HL-60 (cell line): ENCODE measurements at regions not wholly inside any gene's neighbourhood (a gene's known extent, or its start where the extent isn't known, plus 50 kb on each side); places are given as distances from the start of the nearest gene placed in this dataset.

ENCODE experiments used
- DNase-seq, 2 experiments: peaks; one replicate each; pipeline ENCODE4 v3.0.0-alpha.2; 2010 to 2020; ENCODE audit warnings: low read depth in 1 of 2, low spot score in 1 of 2
- H3K27ac ChIP-seq: fragments of 250-450 bp; sonication (Bioruptor Pico); replicated peaks from 2 replicates; pipeline ENCODE4 v1.5.1; 2020; ENCODE audit warnings: mild to moderate bottlenecking, moderate library complexity
- H3K27me3 ChIP-seq: fragments of 250-450 bp; sonication (Bioruptor Pico); 2 replicates; pipeline ENCODE4 v1.5.1; 2021; ENCODE audit warnings: mild to moderate bottlenecking, moderate library complexity; ENCODE audit not compliant: insufficient read depth, poor library complexity, severe bottlenecking
- H3K4me3 ChIP-seq: replicated peaks from 2 replicates; pipeline ENCODE4 v1.5.1; 2011; ENCODE audit warnings: mild to moderate bottlenecking, control low read depth, low read length; ENCODE audit not compliant: insufficient read depth
- GABPA ChIP-seq: IDR thresholded peaks from 2 replicates; pipeline ENCODE4 v1.6.1; 2012; ENCODE audit warnings: low read depth
- POLR2AphosphoS5 ChIP-seq: IDR thresholded peaks from 2 replicates; pipeline ENCODE4 v1.6.1; 2012; ENCODE audit warnings: low read depth
- REST ChIP-seq: IDR thresholded peaks from 2 replicates; pipeline ENCODE4 v1.6.1; 2012; ENCODE audit warnings: low read depth; ENCODE audit not compliant: insufficient replicate concordance
- SPI1 ChIP-seq: IDR thresholded peaks from 2 replicates; pipeline ENCODE4 v1.6.1; 2012; ENCODE audit warnings: low read depth, mild to moderate bottlenecking, borderline replicate concordance
- TF ChIP-seq, protein P1 (sequence below): IDR thresholded peaks from one replicate; pipeline ENCODE4 v1.5.1; 2011; ENCODE audit warnings: low read length, control low read depth, inconsistent platforms; ENCODE audit not compliant: insufficient read depth

GRCh38 chr18:34061226-34061625 is 163.5 kb downstream of the NOL4 start:
- DNase-seq: no peak
- no peak overlapping the region for H3K27ac ChIP-seq
- H3K27me3 ChIP-seq: no peaks in the 10 kb centered on the region
- no peak overlapping the region for H3K4me3 ChIP-seq
- TF ChIP-seq REST: no peak
- no peak for TF ChIP-seq POLR2AphosphoS5
- no peak for TF ChIP-seq SPI1
- TF ChIP-seq GABPA: no peak
- TF ChIP-seq, protein P1, sequence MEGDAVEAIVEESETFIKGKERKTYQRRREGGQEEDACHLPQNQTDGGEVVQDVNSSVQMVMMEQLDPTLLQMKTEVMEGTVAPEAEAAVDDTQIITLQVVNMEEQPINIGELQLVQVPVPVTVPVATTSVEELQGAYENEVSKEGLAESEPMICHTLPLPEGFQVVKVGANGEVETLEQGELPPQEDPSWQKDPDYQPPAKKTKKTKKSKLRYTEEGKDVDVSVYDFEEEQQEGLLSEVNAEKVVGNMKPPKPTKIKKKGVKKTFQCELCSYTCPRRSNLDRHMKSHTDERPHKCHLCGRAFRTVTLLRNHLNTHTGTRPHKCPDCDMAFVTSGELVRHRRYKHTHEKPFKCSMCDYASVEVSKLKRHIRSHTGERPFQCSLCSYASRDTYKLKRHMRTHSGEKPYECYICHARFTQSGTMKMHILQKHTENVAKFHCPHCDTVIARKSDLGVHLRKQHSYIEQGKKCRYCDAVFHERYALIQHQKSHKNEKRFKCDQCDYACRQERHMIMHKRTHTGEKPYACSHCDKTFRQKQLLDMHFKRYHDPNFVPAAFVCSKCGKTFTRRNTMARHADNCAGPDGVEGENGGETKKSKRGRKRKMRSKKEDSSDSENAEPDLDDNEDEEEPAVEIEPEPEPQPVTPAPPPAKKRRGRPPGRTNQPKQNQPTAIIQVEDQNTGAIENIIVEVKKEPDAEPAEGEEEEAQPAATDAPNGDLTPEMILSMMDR: no peak

DNA sequence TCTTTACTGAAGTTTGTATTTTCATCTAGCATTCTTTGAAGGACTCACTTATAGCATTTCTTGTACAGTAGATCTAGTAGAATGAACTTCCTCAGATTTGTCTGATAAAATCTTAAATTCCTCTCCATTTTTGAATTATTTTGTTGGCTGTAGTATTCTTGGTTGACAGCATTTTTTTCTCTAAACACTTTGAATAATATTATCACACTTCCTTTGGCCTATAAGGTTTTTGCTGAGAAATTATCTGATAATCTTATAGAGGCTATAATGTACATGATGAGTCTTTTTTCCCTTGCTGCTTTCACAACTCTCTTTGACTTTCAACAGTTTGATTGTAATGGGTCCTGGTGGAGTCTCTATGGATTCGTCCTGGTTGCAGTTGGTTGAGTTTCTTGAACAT is 169.5 kb downstream of the NOL4 start:
- Histone ChIP-seq H3K4me3 (no peak overlapping the region), H3K27me3 (no peaks in the 10 kb centered on the region), H3K27ac (no peak overlapping the region)
- TF ChIP-seq REST (no peak), SPI1 (no peak), POLR2AphosphoS5 (no peak), GABPA (no peak)
- TF ChIP-seq, protein P1: no peak
- DNase-seq: no peak

DNA sequence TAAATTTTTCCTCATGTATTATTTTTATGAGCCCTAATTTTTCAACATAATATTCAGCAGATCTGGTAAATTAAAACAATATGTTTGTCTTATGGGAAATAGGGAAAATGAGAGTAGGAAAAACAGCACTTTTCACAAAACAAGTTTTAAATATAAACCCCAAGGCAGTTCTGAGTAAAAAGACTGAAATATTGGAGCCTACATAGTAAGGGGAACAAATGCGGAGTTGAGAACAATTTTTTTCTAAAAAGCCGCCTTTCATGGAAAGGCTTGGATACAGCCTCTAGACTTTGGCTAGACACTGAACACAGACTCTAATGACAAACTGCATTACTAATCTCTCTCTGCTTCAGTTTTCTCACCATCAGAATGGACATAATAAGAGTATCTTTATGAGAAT is 174.1 kb downstream of the NOL4 start:
- Histone ChIP-seq H3K27me3 (no peaks in the 10 kb centered on the region), H3K4me3 (no peak overlapping the region), H3K27ac (no peak overlapping the region)
- DNase-seq: no peak
- no peak for TF ChIP-seq POLR2AphosphoS5
- TF ChIP-seq REST: no peak
- TF ChIP-seq, protein P1: no peak
- TF ChIP-seq SPI1: no peak
- TF ChIP-seq GABPA: no peak
